Activated CD8-positive, alpha-beta T cell treated with anti-CD3 and anti-CD28 coated beads for 36 hours (primary cell): ENCODE measurements at regions not wholly inside any gene's neighbourhood (a gene's known extent, or its start where the extent isn't known, plus 50 kb on each side); places are given as distances from the start of the nearest gene placed in this dataset.

ENCODE experiments used
- ATAC-seq: fragments of 200-7000 bp; cut with Tn5 transposase; one replicate; pipeline ENCODE4 v1.10.0; 2021; ENCODE audit warnings: mild to moderate bottlenecking, moderate library complexity
- CTCF ChIA-PET: fragments of 350-600 bp; sonication (Branson Sonifier 250); formaldehyde crosslinking; loops from one replicate; lab custom pipeline; 2021; ENCODE audit warnings: antibody characterized with exemption; lab: Charles Lee
- POLR2A ChIA-PET: fragments of 350-600 bp; sonication (Branson Sonifier 250); formaldehyde crosslinking; loops from one replicate; lab custom pipeline; 2021; ENCODE audit warnings: antibody characterized with exemption; lab: Charles Lee
- DNase-seq: peaks from one replicate; pipeline ENCODE4 v3.0.0-alpha.2; 2020
- H3K27ac Mint-ChIP-seq: one replicate; pipeline ENCODE4 v1.8.0; 2021; ENCODE audit warnings: mild to moderate bottlenecking, mixed read lengths
- H3K27me3 Mint-ChIP-seq: one replicate; pipeline ENCODE4 v1.8.0; 2021; ENCODE audit warnings: mixed read lengths
- H3K36me3 Mint-ChIP-seq: one replicate; pipeline ENCODE4 v1.8.0; 2021; ENCODE audit warnings: low read depth, mixed read lengths
- H3K4me1 Mint-ChIP-seq: one replicate; pipeline ENCODE4 v1.8.0; 2021; ENCODE audit warnings: low read depth, mixed read lengths
- H3K4me3 Mint-ChIP-seq: one replicate; pipeline ENCODE4 v1.8.0; 2021; ENCODE audit warnings: mild to moderate bottlenecking, moderate library complexity, mixed read lengths
- H3K9me3 Mint-ChIP-seq: one replicate; pipeline ENCODE4 v1.8.0; 2021; ENCODE audit warnings: mixed read lengths
- intact Hi-C: fragments of 100-400 bp; cut with micrococcal nuclease; formaldehyde crosslinking; loops from one replicate; pipeline ENCODE4 v1.10.0; 2022
- TF ChIP-seq, protein P1 (sequence below): fragments of 200-600 bp; IDR thresholded peaks from one replicate; pipeline ENCODE4 v1.8.0; 2022; ENCODE audit warnings: antibody characterized with exemption, mild to moderate bottlenecking

DNA sequence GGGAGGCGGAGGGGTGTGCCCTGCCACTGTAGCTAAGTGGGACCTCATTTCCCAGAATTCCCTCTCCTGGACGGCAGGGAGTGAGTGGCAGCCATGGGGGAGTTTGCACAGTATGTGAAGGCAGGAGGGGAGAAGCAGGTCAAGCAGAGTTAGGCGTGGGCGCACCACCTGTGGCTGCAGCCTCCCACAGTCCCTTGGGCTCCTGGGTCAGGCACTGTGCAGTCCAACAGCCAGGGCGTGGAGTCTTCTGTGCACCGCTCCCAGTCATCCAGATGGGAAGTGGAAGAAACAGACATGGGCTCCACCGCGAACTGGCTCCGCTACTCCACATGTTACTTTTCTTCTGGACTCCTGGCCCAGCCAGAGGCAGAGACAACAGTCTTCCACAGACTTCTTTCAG, 85.4 kb upstream of the TIAM1 start:
- no peak overlapping the region for H3K4me3 Mint-ChIP-seq
- H3K4me1 Mint-ChIP-seq: peaks cover 14% of the 10 kb centered on the region
- no peaks in the 10 kb centered on the region for H3K36me3 Mint-ChIP-seq
- intact Hi-C loops: loop anchor here (10.0 kb wide), 1 partner anchor 125 kb away; no protein-coding TSS in a partner anchor
- ChIA-PET POLR2A (no interaction called here), CTCF (no interaction called here)
- TF ChIP-seq, protein P1, sequence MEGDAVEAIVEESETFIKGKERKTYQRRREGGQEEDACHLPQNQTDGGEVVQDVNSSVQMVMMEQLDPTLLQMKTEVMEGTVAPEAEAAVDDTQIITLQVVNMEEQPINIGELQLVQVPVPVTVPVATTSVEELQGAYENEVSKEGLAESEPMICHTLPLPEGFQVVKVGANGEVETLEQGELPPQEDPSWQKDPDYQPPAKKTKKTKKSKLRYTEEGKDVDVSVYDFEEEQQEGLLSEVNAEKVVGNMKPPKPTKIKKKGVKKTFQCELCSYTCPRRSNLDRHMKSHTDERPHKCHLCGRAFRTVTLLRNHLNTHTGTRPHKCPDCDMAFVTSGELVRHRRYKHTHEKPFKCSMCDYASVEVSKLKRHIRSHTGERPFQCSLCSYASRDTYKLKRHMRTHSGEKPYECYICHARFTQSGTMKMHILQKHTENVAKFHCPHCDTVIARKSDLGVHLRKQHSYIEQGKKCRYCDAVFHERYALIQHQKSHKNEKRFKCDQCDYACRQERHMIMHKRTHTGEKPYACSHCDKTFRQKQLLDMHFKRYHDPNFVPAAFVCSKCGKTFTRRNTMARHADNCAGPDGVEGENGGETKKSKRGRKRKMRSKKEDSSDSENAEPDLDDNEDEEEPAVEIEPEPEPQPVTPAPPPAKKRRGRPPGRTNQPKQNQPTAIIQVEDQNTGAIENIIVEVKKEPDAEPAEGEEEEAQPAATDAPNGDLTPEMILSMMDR: no peak
- no peaks in the 10 kb centered on the region for H3K9me3 Mint-ChIP-seq
- ATAC-seq (no peak), DNase-seq (no peak)
- no peaks in the 10 kb centered on the region for H3K27me3 Mint-ChIP-seq
- H3K27ac Mint-ChIP-seq: no peak overlapping the region

DNA sequence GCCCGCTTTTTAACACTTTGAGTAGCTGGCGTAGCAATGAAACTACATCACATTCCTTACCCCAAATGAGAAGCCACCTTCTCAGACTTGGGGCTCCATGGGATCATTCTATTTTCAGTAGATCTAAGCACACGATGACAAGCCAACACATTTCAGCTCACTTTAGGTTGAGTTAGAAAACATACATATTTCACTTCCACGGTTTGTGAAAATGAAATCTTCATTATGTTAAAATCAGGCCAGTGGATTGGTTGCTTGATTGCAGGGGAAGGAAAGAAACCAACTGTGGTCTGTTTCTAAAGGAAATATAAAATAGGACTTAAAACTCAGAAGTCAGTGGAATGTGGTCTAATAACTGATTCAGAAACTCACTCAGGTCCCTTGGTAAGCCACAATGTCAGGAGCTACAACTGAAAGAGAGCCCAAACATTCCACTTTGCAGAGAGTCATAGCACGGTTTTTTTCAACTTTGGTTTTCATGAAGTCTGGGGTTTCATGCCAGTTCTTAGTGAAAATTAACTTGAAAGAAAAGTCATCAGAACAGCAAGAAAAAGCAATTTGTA, 82.3 kb upstream of the TIAM1 start:
- H3K4me3 Mint-ChIP-seq: no peak overlapping the region

DNA sequence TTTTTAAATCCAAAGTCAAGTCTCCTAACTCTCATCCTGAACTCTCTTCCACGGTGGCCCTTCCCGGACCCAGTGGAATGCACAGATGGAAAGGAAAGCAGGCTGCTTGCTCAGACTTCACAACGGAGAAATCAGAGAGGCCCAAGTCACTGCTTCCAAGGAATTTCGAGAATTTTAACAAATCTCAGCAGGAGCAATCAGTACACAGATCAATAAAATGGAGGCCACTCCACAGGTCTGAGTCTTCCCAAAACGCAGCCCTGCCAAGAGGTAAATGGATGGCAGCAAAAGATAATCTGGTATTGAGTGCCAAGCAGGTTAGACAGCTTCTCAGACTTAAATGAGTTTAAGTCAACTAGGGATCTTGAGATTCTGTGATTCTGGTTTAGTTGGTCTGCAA, 81.1 kb upstream of the TIAM1 start:
- CTCF ChIA-PET: no interaction called here
- H3K27ac Mint-ChIP-seq: no peak overlapping the region
- H3K9me3 Mint-ChIP-seq: no peaks in the 10 kb centered on the region
- no peak overlapping the region for H3K4me3 Mint-ChIP-seq
- no peaks in the 10 kb centered on the region for H3K27me3 Mint-ChIP-seq
- TF ChIP-seq, protein P1: no peak
- no peak for ATAC-seq
- intact Hi-C loops: loop anchor here (10.0 kb wide), 1 partner anchor 130 kb away; no protein-coding TSS in a partner anchor
- POLR2A ChIA-PET: no interaction called here
- peaks cover 14% of the 10 kb centered on the region for H3K4me1 Mint-ChIP-seq
- no peak for DNase-seq
- H3K36me3 Mint-ChIP-seq: no peaks in the 10 kb centered on the region

More for the DNA sequence above, 82.3 kb upstream of the TIAM1 start:
- peak; percentile 28 for DNase-seq
- ChIA-PET POLR2A (interaction anchor here (0.5 to 1.0 kb wide), 2 partner anchors 19 to 700 kb away, joined by 3 to 4 read pairs; no protein-coding TSS in a partner anchor), CTCF (no interaction called here)
- H3K27ac Mint-ChIP-seq: peak overlapping the region; percentile 51
- H3K36me3 Mint-ChIP-seq: no peaks in the 10 kb centered on the region
- H3K4me1 Mint-ChIP-seq: peaks cover 14% of the 10 kb centered on the region
- H3K9me3 Mint-ChIP-seq: no peaks in the 10 kb centered on the region
- ATAC-seq: peak; percentile 82
- H3K27me3 Mint-ChIP-seq: no peaks in the 10 kb centered on the region
- intact Hi-C loops: loop anchor here (10.0 kb wide), 1 partner anchor 128 kb away; no protein-coding TSS in a partner anchor
- TF ChIP-seq, protein P1: no peak

DNA sequence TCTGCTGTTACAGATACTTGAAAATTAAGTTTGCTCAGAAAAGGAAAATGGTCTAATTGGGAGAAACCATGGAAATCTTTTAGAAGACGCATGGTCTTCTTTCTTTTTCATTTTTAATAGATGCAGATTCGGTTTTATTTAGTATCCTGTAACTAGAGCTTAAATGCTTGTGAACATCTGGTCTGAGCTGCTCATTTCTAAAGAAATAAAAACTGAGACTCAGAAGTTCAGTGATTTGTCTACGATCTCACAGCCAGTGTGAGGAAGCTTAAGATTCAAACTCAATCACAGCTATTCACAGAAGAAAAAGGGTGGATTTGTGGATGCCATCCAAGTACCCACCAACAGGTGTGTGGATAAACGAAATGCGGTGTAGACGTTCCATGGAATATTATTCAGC, 80.0 kb upstream of the TIAM1 start:
- no peaks in the 10 kb centered on the region for H3K36me3 Mint-ChIP-seq
- H3K27ac Mint-ChIP-seq: no peak overlapping the region
- H3K4me1 Mint-ChIP-seq: peaks cover 14% of the 10 kb centered on the region
- no peaks in the 10 kb centered on the region for H3K9me3 Mint-ChIP-seq
- H3K4me3 Mint-ChIP-seq: no peak overlapping the region
- ATAC-seq (no peak), DNase-seq (no peak)
- TF ChIP-seq, protein P1: no peak
- ChIA-PET CTCF (no interaction called here), POLR2A (interaction anchor here (1.0 kb wide), 1 partner anchor 224 kb away, joined by 3 read pairs; no protein-coding TSS in a partner anchor)
- no peaks in the 10 kb centered on the region for H3K27me3 Mint-ChIP-seq
- intact Hi-C loops: loop anchor here (10.0 kb wide), 1 partner anchor 131 kb away; no protein-coding TSS in a partner anchor

DNA sequence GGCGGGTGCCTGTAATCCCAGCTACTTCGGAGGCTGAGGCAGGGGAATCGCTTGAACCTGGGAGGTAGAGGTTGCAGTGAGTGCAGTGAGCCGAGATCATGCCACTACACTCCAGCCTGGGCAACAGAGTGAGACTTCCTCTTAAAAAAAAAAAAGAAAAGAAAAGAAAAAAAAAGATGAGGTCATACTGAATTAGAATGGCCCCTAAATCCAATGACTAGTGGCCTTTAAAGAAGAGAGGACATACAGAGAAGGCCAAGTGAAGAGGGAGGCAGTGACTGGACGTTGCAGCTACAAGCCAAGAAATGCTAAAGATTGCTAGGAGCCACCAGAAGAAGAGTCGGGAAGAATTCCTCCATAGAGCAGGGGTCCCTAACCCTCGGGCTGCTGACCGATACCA, 76.9 kb upstream of the TIAM1 start:
- DNase-seq (no peak), ATAC-seq (no peak)
- Mint-ChIP-seq H3K27ac (no peak overlapping the region), H3K4me1 (peaks cover 8% of the 10 kb centered on the region), H3K27me3 (no peaks in the 10 kb centered on the region), H3K4me3 (no peak overlapping the region), H3K36me3 (peaks cover 8% of the 10 kb centered on the region), H3K9me3 (peaks cover 4% of the 10 kb centered on the region)
- ChIA-PET POLR2A (no interaction called here), CTCF (no interaction called here)
- intact Hi-C loops: loop anchor here (10.0 kb wide), 1 partner anchor 134 kb away; no protein-coding TSS in a partner anchor
- TF ChIP-seq, protein P1: no peak
